AG04449 (cell line): ENCODE measurements at regions not wholly inside any gene's neighbourhood (a gene's known extent, or its start where the extent isn't known, plus 50 kb on each side); places are given as distances from the start of the nearest gene placed in this dataset.

Experiments used
- CTCF ChIA-PET: fragments of 350-600 bp; formaldehyde crosslinking; extraction: SDS; loops from one replicate; lab custom pipeline; 2021; ENCODE audit warnings: antibody characterized with exemption; lab: Yijun Ruan, JAX
- POLR2A ChIA-PET: fragments of 400-600, 350-600 bp; formaldehyde crosslinking; extraction: SDS; loops from one replicate; lab custom pipeline; 2020; ENCODE audit warnings: antibody characterized with exemption, inconsistent platforms; lab: Yijun Ruan, JAX
- DNase-seq: peaks from one replicate; pipeline ENCODE4 v3.0.0-alpha.2; 2010; ENCODE audit warnings: low read depth, low spot score
- H3K4me3 ChIP-seq: 2 replicates; pipeline ENCODE4 v1.5.1; 2011; ENCODE audit warnings: low read depth, mild to moderate bottlenecking, control low read depth, low read length
- TF ChIP-seq, protein P1 (sequence below): IDR thresholded peaks from one replicate; pipeline ENCODE4 v1.5.1; 2011; ENCODE audit warnings: mild to moderate bottlenecking, moderate library complexity, low read length, control low read depth, inconsistent platforms; ENCODE audit not compliant: insufficient read depth; ENCODE audit errors: missing control alignments

DNA sequence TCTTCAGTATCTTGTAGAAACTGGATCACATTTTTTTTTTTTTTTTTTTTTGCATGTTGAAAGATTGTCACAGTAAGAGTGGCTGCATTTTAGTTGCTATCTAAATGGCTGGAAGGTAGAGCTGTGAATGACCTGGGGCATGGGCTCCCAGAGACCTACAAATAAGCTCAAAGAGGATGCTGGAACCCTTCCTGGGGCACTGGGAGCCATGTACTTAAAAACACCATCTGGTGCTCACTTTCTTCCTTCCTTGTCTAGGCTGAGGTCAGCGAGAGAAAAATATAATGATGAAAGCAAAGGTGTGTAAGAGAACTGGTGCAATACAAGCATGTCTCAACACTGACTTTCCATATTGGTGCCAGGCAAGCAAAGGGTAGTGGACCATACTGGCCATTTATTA, 323.9 kb downstream of the SV2B start:
- TF ChIP-seq, protein P1, sequence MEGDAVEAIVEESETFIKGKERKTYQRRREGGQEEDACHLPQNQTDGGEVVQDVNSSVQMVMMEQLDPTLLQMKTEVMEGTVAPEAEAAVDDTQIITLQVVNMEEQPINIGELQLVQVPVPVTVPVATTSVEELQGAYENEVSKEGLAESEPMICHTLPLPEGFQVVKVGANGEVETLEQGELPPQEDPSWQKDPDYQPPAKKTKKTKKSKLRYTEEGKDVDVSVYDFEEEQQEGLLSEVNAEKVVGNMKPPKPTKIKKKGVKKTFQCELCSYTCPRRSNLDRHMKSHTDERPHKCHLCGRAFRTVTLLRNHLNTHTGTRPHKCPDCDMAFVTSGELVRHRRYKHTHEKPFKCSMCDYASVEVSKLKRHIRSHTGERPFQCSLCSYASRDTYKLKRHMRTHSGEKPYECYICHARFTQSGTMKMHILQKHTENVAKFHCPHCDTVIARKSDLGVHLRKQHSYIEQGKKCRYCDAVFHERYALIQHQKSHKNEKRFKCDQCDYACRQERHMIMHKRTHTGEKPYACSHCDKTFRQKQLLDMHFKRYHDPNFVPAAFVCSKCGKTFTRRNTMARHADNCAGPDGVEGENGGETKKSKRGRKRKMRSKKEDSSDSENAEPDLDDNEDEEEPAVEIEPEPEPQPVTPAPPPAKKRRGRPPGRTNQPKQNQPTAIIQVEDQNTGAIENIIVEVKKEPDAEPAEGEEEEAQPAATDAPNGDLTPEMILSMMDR = no peak
- ChIA-PET POLR2A (interaction anchor here (0.6 kb wide), 1 partner anchor 15 kb away, joined by 5 read pairs; no protein-coding TSS in a partner anchor), CTCF (no interaction called here)
- no peak overlapping the region for H3K4me3 ChIP-seq
- no peak for DNase-seq

DNA sequence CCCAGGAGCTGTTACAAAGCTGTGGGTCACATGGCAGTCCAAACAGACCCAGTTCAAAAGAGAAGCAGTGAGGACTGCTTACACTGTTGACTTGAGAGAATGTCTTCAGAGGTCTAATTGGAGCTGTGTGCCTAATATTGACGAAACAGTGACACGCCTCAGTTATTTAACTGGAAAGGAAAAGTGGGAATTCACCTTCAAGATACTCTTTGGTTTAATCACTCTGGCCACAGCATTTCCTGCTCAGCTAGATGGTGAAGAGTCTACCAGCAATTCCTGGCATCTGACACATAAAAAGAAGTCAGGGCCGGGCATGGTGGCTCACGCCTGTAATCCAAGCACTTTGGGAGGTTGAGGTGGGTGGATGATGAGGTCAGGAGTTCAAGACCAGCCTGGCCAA, 326.4 kb downstream of the SV2B start:
- ChIA-PET POLR2A (no interaction called here), CTCF (no interaction called here)
- TF ChIP-seq, protein P1 = no peak
- no peak for DNase-seq
- H3K4me3 ChIP-seq = no peak overlapping the region

DNA sequence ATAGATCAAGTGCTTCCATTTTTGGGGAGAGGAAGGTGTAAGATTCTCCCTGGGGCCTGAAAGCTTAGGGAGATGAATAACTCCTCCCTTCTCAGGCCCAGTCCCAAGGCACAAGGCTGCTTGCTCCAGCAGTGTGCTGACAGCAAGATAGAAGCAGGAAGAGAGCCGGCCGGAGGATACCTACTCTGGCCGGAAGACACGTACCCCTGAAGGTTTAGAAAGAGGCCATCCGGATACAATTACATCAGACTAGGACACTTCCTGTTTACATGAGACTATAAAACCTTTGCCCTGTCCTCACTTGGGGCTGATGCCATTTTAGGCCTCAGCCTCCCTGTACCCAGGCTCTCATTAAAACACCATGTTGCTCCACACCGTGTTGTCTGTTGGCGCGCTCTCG, 329.9 kb downstream of the SV2B start:
- no peak for DNase-seq
- POLR2A ChIA-PET = no interaction called here
- CTCF ChIA-PET = no interaction called here
- no peak overlapping the region for H3K4me3 ChIP-seq
- TF ChIP-seq, protein P1 = no peak

DNA sequence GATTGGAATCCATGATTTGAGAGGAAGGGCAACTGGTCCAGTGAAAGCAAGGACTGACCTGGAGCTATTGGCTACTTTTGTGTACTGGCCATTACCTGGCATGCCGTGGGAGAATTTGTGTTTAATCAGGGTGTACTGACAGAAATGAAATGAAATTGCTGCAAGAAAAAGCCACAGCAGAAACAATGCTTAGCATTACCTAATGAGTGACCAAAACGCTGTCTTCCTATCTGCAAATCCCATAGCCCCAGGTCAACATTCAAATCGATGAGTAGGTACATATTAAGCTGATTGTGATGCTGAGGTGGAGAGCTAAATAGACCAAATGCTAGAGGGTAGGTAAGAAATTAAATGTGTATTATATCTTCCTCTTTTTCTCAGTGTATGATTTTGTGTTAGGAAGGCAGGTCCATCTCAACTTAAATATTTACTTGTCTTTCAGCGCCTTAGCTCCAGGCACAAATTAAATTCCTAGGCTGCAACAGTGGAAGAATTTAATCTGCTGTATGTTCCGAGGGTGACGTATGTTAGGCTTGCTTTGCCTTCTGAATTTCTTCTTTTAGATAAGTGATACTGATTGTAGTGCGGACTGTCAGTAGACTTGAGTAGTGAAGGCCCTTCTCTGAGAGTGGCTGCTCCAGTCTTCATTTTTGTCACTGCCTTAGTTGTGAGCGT, 331.1 kb downstream of the SV2B start:
- no peak overlapping the region for H3K4me3 ChIP-seq
- TF ChIP-seq, protein P1 = no peak
- POLR2A ChIA-PET = no interaction called here
- CTCF ChIA-PET = no interaction called here
- no peak for DNase-seq

DNA sequence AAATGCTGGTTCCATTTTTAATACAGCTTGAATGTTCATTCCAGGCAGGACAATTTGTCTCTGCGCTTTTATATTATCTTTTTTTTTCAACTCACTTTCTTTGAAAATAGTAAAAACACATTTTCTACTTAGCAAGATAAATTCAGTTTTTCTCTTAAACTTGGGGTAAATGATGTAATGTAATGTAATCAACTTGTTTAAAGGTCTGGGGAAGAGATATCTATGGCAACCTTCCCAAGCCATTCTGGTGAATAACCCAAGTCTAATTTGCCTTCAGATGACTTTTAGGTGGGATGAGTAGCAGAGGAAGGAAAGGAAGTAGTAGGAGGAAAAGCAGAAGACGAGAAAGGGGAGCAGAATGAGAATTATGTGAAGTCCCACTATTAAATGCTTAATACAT, 335.1 kb downstream of the SV2B start:
- POLR2A ChIA-PET = no interaction called here
- no peak overlapping the region for H3K4me3 ChIP-seq
- DNase-seq = no peak
- CTCF ChIA-PET = no interaction called here
- TF ChIP-seq, protein P1 = no peak

DNA sequence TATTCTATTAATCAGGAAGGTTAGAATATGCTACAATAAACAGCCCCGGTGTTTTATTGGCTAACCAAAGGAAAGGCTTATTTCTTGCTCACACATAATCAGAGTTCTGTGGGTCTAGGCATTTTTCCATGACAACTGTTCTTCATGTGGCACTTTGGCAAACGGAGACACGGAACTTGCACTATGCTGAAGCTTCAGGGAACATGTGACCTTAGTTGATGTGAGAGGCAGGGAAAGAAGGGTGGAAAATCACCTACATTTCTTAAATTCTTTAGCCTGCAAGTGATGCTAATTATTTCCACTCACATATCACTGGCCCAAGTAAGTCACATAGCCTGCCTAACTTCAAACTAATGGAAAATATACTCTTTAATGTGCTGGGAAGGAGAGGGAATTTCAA, 344.6 kb downstream of the SV2B start:
- TF ChIP-seq, protein P1 = no peak
- no peak overlapping the region for H3K4me3 ChIP-seq
- ChIA-PET POLR2A (no interaction called here), CTCF (no interaction called here)
- DNase-seq = no peak
